Thyroid gland (tissue), 4 donors: ENCODE measurements at regions not wholly inside any gene's neighbourhood (a gene's known extent, or its start where the extent isn't known, plus 50 kb on each side); places are given as distances from the start of the nearest gene placed in this dataset.

Experiments used
- POLR2A ChIP-seq, 2 donors: fragments of 450-650 bp; IDR thresholded peaks; one replicate each; pipeline ENCODE4 v1.6.1; 2017; ENCODE audit warnings: antibody characterized with exemption in 2 of 2, mild to moderate bottlenecking in 2 of 2, moderate library complexity in 1 of 2
- TF ChIP-seq, protein P1 (sequence below), 6 experiments: fragments of 200-600 bp in 3 of 6; fragments of 450-650 bp in 3 of 6; sonication (generic) in 3 of 6; IDR thresholded peaks; one replicate each; pipeline ENCODE4 v1.5.1; 2016 to 2019; ENCODE audit warnings: antibody characterized with exemption in 6 of 6, mild to moderate bottlenecking in 2 of 6, inconsistent platforms in 1 of 6, moderate library complexity in 1 of 6

DNA sequence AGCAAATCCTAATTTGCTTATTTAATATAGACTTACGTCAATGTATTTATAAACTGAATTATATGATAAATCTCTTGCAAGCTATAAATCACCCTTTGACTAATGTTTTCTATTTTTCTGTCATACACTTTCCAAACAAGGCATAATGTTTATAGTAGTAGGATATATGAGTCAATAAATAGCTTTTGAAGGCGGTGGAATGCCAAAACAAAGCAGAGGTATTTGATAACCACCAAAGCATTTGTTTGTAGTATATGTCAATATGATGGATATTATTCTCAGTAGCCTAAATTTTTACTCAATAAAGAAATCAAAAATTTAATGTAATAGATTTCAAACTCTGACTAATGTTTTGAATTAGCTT lies 1354.6 kb downstream of the HACE1 start:
- TF ChIP-seq, protein P1, sequence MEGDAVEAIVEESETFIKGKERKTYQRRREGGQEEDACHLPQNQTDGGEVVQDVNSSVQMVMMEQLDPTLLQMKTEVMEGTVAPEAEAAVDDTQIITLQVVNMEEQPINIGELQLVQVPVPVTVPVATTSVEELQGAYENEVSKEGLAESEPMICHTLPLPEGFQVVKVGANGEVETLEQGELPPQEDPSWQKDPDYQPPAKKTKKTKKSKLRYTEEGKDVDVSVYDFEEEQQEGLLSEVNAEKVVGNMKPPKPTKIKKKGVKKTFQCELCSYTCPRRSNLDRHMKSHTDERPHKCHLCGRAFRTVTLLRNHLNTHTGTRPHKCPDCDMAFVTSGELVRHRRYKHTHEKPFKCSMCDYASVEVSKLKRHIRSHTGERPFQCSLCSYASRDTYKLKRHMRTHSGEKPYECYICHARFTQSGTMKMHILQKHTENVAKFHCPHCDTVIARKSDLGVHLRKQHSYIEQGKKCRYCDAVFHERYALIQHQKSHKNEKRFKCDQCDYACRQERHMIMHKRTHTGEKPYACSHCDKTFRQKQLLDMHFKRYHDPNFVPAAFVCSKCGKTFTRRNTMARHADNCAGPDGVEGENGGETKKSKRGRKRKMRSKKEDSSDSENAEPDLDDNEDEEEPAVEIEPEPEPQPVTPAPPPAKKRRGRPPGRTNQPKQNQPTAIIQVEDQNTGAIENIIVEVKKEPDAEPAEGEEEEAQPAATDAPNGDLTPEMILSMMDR (IDR thresholded peaks at IDR 0.05) = no peak
- TF ChIP-seq POLR2A (IDR thresholded peaks at IDR 0.05) = no peak
